ENCODE measurements at regions not wholly inside any gene's neighbourhood (a gene's known extent, or its start where the extent isn't known, plus 50 kb on each side); places are given as distances from the start of the nearest gene placed in this dataset.

GRCh38 chr10:89915021-89915420 is 213.6 kb downstream of the KIF20B start:
- H3K4me3 ChIP-seq (ENCODE audit: control insufficient read depth, low read depth, low read length) = no peak overlapping the region
- no peak for TF ChIP-seq CTCF (IDR thresholded peaks at IDR 0.05; ENCODE audit: control insufficient read depth, insufficient read depth, low read depth, low read length, missing control alignments)
- no peak for DNase-seq (ENCODE audit: low read depth)

- no peak for TF ChIP-seq CTCF (IDR thresholded peaks at IDR 0.05; ENCODE audit: control insufficient read depth, insufficient read depth, low read depth, low read length, missing control alignments)
- no peak for DNase-seq (ENCODE audit: low read depth)
- H3K4me3 ChIP-seq (ENCODE audit: control insufficient read depth, low read depth, low read length) = no peak overlapping the region
Measured at GRCh38 chr10:89915968-89916367, 214.6 kb downstream of the KIF20B start.

- no peak overlapping the region for H3K4me3 ChIP-seq (ENCODE audit: control insufficient read depth, low read depth, low read length)
- DNase-seq (ENCODE audit: low read depth) = no peak
- TF ChIP-seq CTCF (IDR thresholded peaks at IDR 0.05; ENCODE audit: control insufficient read depth, insufficient read depth, low read depth, low read length, missing control alignments) = no peak
Measured at GRCh38 chr10:89916468-89917215, 215.3 kb downstream of the KIF20B start.

- no peak for TF ChIP-seq CTCF (IDR thresholded peaks at IDR 0.05; ENCODE audit: control insufficient read depth, insufficient read depth, low read depth, low read length, missing control alignments)
- no peak overlapping the region for H3K4me3 ChIP-seq (ENCODE audit: control insufficient read depth, low read depth, low read length)
- DNase-seq (ENCODE audit: low read depth) = no peak
Measured at GRCh38 chr10:89921403-89921802, 220.0 kb downstream of the KIF20B start.

GRCh38 chr10:89923661-89924060 is 222.3 kb downstream of the KIF20B start:
- H3K4me3 ChIP-seq (ENCODE audit: control insufficient read depth, low read depth, low read length) = no peak overlapping the region
- no peak for DNase-seq (ENCODE audit: low read depth)
- TF ChIP-seq CTCF (IDR thresholded peaks at IDR 0.05; ENCODE audit: control insufficient read depth, insufficient read depth, low read depth, low read length, missing control alignments) = no peak

GRCh38 chr10:89924261-89924660 is 222.9 kb downstream of the KIF20B start:
- DNase-seq (ENCODE audit: low read depth) = no peak
- no peak overlapping the region for H3K4me3 ChIP-seq (ENCODE audit: control insufficient read depth, low read depth, low read length)
- no peak for TF ChIP-seq CTCF (IDR thresholded peaks at IDR 0.05; ENCODE audit: control insufficient read depth, insufficient read depth, low read depth, low read length, missing control alignments)

All from AG09309 (cell line).